SU-DHL-6 (cell line): ENCODE measurements at regions not wholly inside any gene's neighbourhood (a gene's known extent, or its start where the extent isn't known, plus 50 kb on each side); places are given as distances from the start of the nearest gene placed in this dataset.

Experiments used
- H2AFZ ChIP-seq: fragments of 200-600 bp; sonication (generic); 2 replicates; pipeline ENCODE4 v1.6.1; 2014; ENCODE audit warnings: low read depth, mild to moderate bottlenecking, moderate library complexity, mixed read lengths, antibody characterized with exemption, low read length; ENCODE audit not compliant: severe bottlenecking
- H3F3A ChIP-seq: fragments of 200-600 bp; shearing (Covaris generic); 2 replicates; pipeline ENCODE4 v1.6.0; 2016; ENCODE audit warnings: antibody characterized with exemption, mild to moderate bottlenecking; ENCODE audit not compliant: insufficient read depth
- H3K27ac ChIP-seq: fragments of 200-600 bp; sonication (generic); 2 replicates; pipeline ENCODE4 v1.5.1; 2016; ENCODE audit warnings: low read depth, mild to moderate bottlenecking, low read length, moderate library complexity, mixed read lengths
- H3K27me3 ChIP-seq: fragments of 200-600 bp; sonication (generic), shearing (Covaris generic); 2 replicates; pipeline ENCODE4 v1.6.0; 2014; ENCODE audit warnings: mild to moderate bottlenecking, low read length
- H3K36me3 ChIP-seq: fragments of 200-600 bp; sonication (generic); 2 replicates; pipeline ENCODE4 v1.6.1; 2014; ENCODE audit warnings: mild to moderate bottlenecking, low read length, mixed read lengths
- H3K4me2 ChIP-seq: fragments of 300-600, 200-600 bp; shearing (Covaris generic), sonication (generic); 2 replicates; pipeline ENCODE4 v1.6.0; 2014; ENCODE audit warnings: low read length, low read depth, mild to moderate bottlenecking; ENCODE audit not compliant: poor library complexity, severe bottlenecking
- H3K4me3 ChIP-seq: fragments of 200-600 bp; sonication (generic); 2 replicates; pipeline ENCODE4 v1.5.1; 2014; ENCODE audit warnings: antibody characterized with exemption, low read length, mild to moderate bottlenecking, mixed read lengths; ENCODE audit not compliant: insufficient read depth, poor library complexity, severe bottlenecking
- H3K79me2 ChIP-seq: fragments of 200-600 bp; sonication (generic); 2 replicates; pipeline ENCODE4 v1.6.1; 2014; ENCODE audit warnings: mild to moderate bottlenecking, low read length, moderate library complexity; ENCODE audit not compliant: insufficient read depth
- H3K9ac ChIP-seq: fragments of 200-600 bp; sonication (generic); 2 replicates; pipeline ENCODE4 v1.7.0; 2014; ENCODE audit warnings: mild to moderate bottlenecking, low read length
- H3K9me2 ChIP-seq: fragments of 200-600 bp; sonication (generic); replicated peaks from 2 replicates; pipeline ENCODE4 v1.6.1; 2014; ENCODE audit warnings: low read length; ENCODE audit not compliant: insufficient read depth
- H3K9me3 ChIP-seq: fragments of 200-600 bp; sonication (generic); 2 replicates; pipeline ENCODE4 v1.6.1; 2014; ENCODE audit warnings: low read length, mixed read lengths; ENCODE audit not compliant: insufficient read depth
- H4K20me1 ChIP-seq: fragments of 200-600 bp; sonication (generic); 2 replicates; pipeline ENCODE4 v1.6.1; 2014; ENCODE audit warnings: low read depth, mild to moderate bottlenecking, antibody characterized with exemption, low read length, moderate library complexity, mixed read lengths
- EZH2phosphoT487 ChIP-seq: fragments of 200-600 bp; sonication (generic), shearing (Covaris generic); conservative IDR thresholded peaks from 2 replicates; pipeline ENCODE4 v1.6.1; 2018; ENCODE audit warnings: mild to moderate bottlenecking, antibody characterized with exemption, low read length, moderate library complexity, mixed read lengths
- TF ChIP-seq, protein P1 (sequence below): fragments of 200-600 bp; sonication (generic); IDR thresholded peaks from one replicate; pipeline ENCODE4 v1.5.1; 2017; ENCODE audit warnings: antibody characterized with exemption, mild to moderate bottlenecking, low read length, moderate library complexity; ENCODE audit not compliant: insufficient read depth, poor library complexity, severe bottlenecking

GRCh38 chr13:104485571-104485970, 1419.4 kb upstream of the SLC10A2 start:
- Histone ChIP-seq H3F3A (no peaks in the 10 kb centered on the region), H3K9ac (no peak overlapping the region), H2AFZ (no peak overlapping the region), H3K4me2 (no peak overlapping the region), H4K20me1 (no peaks in the 10 kb centered on the region; the same call in 1 of the 2 replicates), H3K9me3 (no peaks in the 10 kb centered on the region), H3K27me3 (no peaks in the 10 kb centered on the region), H3K9me2 (no peaks in the 10 kb centered on the region), H3K27ac (no peak overlapping the region), H3K36me3 (no peaks in the 10 kb centered on the region), H3K4me3 (no peak overlapping the region), H3K79me2 (no peaks in the 10 kb centered on the region)
- TF ChIP-seq, protein P1, sequence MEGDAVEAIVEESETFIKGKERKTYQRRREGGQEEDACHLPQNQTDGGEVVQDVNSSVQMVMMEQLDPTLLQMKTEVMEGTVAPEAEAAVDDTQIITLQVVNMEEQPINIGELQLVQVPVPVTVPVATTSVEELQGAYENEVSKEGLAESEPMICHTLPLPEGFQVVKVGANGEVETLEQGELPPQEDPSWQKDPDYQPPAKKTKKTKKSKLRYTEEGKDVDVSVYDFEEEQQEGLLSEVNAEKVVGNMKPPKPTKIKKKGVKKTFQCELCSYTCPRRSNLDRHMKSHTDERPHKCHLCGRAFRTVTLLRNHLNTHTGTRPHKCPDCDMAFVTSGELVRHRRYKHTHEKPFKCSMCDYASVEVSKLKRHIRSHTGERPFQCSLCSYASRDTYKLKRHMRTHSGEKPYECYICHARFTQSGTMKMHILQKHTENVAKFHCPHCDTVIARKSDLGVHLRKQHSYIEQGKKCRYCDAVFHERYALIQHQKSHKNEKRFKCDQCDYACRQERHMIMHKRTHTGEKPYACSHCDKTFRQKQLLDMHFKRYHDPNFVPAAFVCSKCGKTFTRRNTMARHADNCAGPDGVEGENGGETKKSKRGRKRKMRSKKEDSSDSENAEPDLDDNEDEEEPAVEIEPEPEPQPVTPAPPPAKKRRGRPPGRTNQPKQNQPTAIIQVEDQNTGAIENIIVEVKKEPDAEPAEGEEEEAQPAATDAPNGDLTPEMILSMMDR = no peak
- TF ChIP-seq EZH2phosphoT487 = no peak

GRCh38 chr13:104483631-104484030, 1417.4 kb upstream of the SLC10A2 start:
- TF ChIP-seq, protein P1 = no peak
- TF ChIP-seq EZH2phosphoT487 = no peak
- Histone ChIP-seq H3K9me3 (no peaks in the 10 kb centered on the region), H3K4me3 (no peak overlapping the region), H3K27ac (no peak overlapping the region), H3K4me2 (no peak overlapping the region), H3F3A (no peaks in the 10 kb centered on the region), H3K9ac (no peak overlapping the region), H4K20me1 (no peaks in the 10 kb centered on the region; the same call in 1 of the 2 replicates), H3K79me2 (no peaks in the 10 kb centered on the region), H2AFZ (no peak overlapping the region), H3K9me2 (no peaks in the 10 kb centered on the region), H3K36me3 (no peaks in the 10 kb centered on the region), H3K27me3 (no peaks in the 10 kb centered on the region)

DNA sequence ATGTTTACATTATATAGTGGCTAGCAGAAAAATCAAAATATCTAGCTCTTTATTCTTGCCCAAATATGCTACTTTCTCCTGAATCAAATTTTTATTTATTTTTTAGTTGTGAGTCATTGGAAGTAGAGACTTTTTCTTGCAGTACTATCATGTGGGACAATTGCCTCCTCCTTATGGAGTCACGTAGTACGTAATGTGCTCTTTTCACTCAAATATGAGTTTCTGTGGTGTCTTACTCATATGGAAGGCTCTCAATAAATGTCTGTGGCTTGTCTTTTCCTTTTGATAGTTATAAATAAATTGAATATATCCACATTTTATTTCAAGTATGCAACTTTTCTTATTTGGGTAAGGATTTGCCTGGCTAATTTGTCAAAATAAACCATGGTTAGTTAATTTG, 1411.0 kb upstream of the SLC10A2 start:
- H3K9me2 ChIP-seq = no peaks in the 10 kb centered on the region
- H3K27me3 ChIP-seq = no peaks in the 10 kb centered on the region
- no peak for TF ChIP-seq EZH2phosphoT487
- TF ChIP-seq, protein P1 = no peak
- no peak overlapping the region for H3K4me3 ChIP-seq
- no peaks in the 10 kb centered on the region for H4K20me1 ChIP-seq
- no peaks in the 10 kb centered on the region for H3K9me3 ChIP-seq
- H3K27ac ChIP-seq = no peak overlapping the region
- H2AFZ ChIP-seq = no peak overlapping the region
- H3K4me2 ChIP-seq = no peak overlapping the region
- no peaks in the 10 kb centered on the region for H3K79me2 ChIP-seq
- H3K9ac ChIP-seq = no peak overlapping the region
- H3F3A ChIP-seq = no peaks in the 10 kb centered on the region
- H3K36me3 ChIP-seq = no peaks in the 10 kb centered on the region

DNA sequence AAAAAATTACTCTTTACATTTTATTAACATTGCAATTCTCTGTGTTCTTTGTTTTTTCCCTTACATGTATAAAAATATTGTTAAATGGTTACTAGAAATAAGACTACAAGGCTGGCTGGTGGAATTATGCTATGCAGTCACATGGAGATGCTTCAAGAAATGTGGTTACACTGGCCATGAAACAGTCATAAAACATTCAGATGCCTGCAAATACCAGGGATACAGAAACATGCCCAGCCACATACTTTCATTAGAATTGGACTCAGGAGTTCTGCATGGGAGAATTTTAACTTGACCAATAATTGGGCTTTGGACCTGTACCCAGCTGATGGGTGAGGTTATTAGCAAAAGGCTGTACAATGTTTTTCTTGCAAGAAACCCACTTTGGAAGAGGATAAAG, 1407.7 kb upstream of the SLC10A2 start:
- Histone ChIP-seq H3K4me2 (no peak overlapping the region), H3K27me3 (no peaks in the 10 kb centered on the region), H3K9me2 (no peaks in the 10 kb centered on the region), H3K79me2 (no peaks in the 10 kb centered on the region), H3K9me3 (no peaks in the 10 kb centered on the region), H3K36me3 (no peaks in the 10 kb centered on the region), H2AFZ (no peak overlapping the region), H3K9ac (no peak overlapping the region), H3F3A (no peaks in the 10 kb centered on the region), H4K20me1 (no peaks in the 10 kb centered on the region), H3K27ac (no peak overlapping the region), H3K4me3 (no peak overlapping the region)
- no peak for TF ChIP-seq EZH2phosphoT487
- TF ChIP-seq, protein P1 = no peak
